H9 (cell line): ENCODE measurements at regions not wholly inside any gene's neighbourhood (a gene's known extent, or its start where the extent isn't known, plus 50 kb on each side); places are given as distances from the start of the nearest gene placed in this dataset.

Experiments used
- DNase-seq: peaks from one replicate; pipeline ENCODE4 v3.0.0-alpha.2; 2017
- H2AFZ ChIP-seq: one replicate; pipeline ENCODE4 v1.6.1; 2013; ENCODE audit warnings: mild to moderate bottlenecking, low read length, control low read depth, moderate library complexity
- H2AK5ac ChIP-seq: 2 replicates; pipeline ENCODE4 v1.6.1; 2013; ENCODE audit warnings: low read length, control low read depth, mixed read lengths; ENCODE audit not compliant: insufficient read length
- H2BK120ac ChIP-seq: one replicate; pipeline ENCODE4 v1.6.1; 2013; ENCODE audit warnings: low read depth, mild to moderate bottlenecking, low read length, control low read depth, inconsistent platforms; ENCODE audit not compliant: poor library complexity, severe bottlenecking
- H2BK12ac ChIP-seq: 2 replicates; pipeline ENCODE4 v1.6.1; 2013; ENCODE audit warnings: low read length, control low read depth, mixed read lengths, low read depth; ENCODE audit not compliant: insufficient read length
- H2BK15ac ChIP-seq: 2 replicates; pipeline ENCODE4 v1.6.1; 2013; ENCODE audit warnings: low read depth, low read length, control low read depth
- H2BK20ac ChIP-seq: one replicate; pipeline ENCODE4 v1.6.1; 2013; ENCODE audit warnings: low read depth, mild to moderate bottlenecking, low read length, control low read depth, inconsistent platforms; ENCODE audit not compliant: poor library complexity, severe bottlenecking
- H2BK5ac ChIP-seq: 2 replicates; pipeline ENCODE4 v1.6.1; 2013; ENCODE audit warnings: low read length, control low read depth, mixed read lengths; ENCODE audit not compliant: insufficient read length
- H3K14ac ChIP-seq: 2 replicates; pipeline ENCODE4 v1.6.1; 2013; ENCODE audit warnings: low read length, control low read depth; ENCODE audit not compliant: insufficient read depth
- H3K18ac ChIP-seq: 2 replicates; pipeline ENCODE4 v1.6.1; 2013; ENCODE audit warnings: low read depth, mild to moderate bottlenecking, mixed read lengths, low read length, control low read depth; ENCODE audit not compliant: insufficient read length
- H3K23ac ChIP-seq: 2 replicates; pipeline ENCODE4 v1.6.1; 2013; ENCODE audit warnings: low read length, control low read depth, mixed read lengths, low read depth; ENCODE audit not compliant: insufficient read length
- H3K23me2 ChIP-seq: 2 replicates; pipeline ENCODE4 v1.6.1; 2013; ENCODE audit warnings: low read depth, mild to moderate bottlenecking, mixed read lengths, low read length, control low read depth; ENCODE audit not compliant: insufficient read length, poor library complexity, severe bottlenecking
- H3K27ac ChIP-seq: 2 replicates; pipeline ENCODE4 v1.5.1; 2013; ENCODE audit warnings: low read length, control low read depth, mixed read lengths, low read depth; ENCODE audit not compliant: insufficient read length
- H3K27me3 ChIP-seq: 2 replicates; pipeline ENCODE4 v1.6.1; 2013; ENCODE audit warnings: low read length, control low read depth, inconsistent platforms; ENCODE audit not compliant: insufficient read depth
- H3K4ac ChIP-seq: 2 replicates; pipeline ENCODE4 v1.6.1; 2013; ENCODE audit warnings: low read depth, mild to moderate bottlenecking, control low read depth, inconsistent platforms, low read length, moderate library complexity
- H3K4me1 ChIP-seq: 2 replicates; pipeline ENCODE4 v1.6.1; 2013; ENCODE audit warnings: low read length, control low read depth, inconsistent platforms; ENCODE audit not compliant: insufficient read depth
- H3K4me2 ChIP-seq: 2 replicates; pipeline ENCODE4 v1.6.1; 2013; ENCODE audit warnings: low read length, control low read depth, mixed read lengths; ENCODE audit not compliant: insufficient read length, insufficient read depth
- H3K56ac ChIP-seq: 2 replicates; pipeline ENCODE4 v1.6.1; 2013; ENCODE audit warnings: low read depth, mild to moderate bottlenecking, mixed read lengths, low read length, control low read depth; ENCODE audit not compliant: insufficient read length
- H3K79me1 ChIP-seq: 2 replicates; pipeline ENCODE4 v1.6.1; 2013; ENCODE audit warnings: low read depth, mild to moderate bottlenecking, moderate library complexity, low read length, control low read depth, inconsistent platforms; ENCODE audit not compliant: insufficient read depth, poor library complexity, severe bottlenecking
- H3K79me2 ChIP-seq: 2 replicates; pipeline ENCODE4 v1.6.1; 2013; ENCODE audit warnings: low read length, control low read depth, inconsistent platforms; ENCODE audit not compliant: insufficient read depth
- H3K9ac ChIP-seq: 2 replicates; pipeline ENCODE4 v1.6.1; 2013; ENCODE audit warnings: low read length, control low read depth, mixed read lengths; ENCODE audit not compliant: insufficient read length; ENCODE audit errors: extremely low read depth
- H3K9me3 ChIP-seq: one replicate; pipeline ENCODE4 v1.6.1; 2013; ENCODE audit warnings: low read depth, low read length, inconsistent platforms; ENCODE audit not compliant: control insufficient read depth
- H3T11ph ChIP-seq: one replicate; pipeline ENCODE4 v1.6.1; 2013; ENCODE audit warnings: mild to moderate bottlenecking, low read length, control low read depth, inconsistent platforms
- H4K20me1 ChIP-seq: one replicate; pipeline ENCODE4 v1.6.1; 2013; ENCODE audit not compliant: control insufficient read depth, insufficient read length, insufficient read depth
- H4K5ac ChIP-seq: 2 replicates; pipeline ENCODE4 v1.6.1; 2013; ENCODE audit warnings: low read depth, mild to moderate bottlenecking, mixed read lengths, low read length, control low read depth; ENCODE audit not compliant: insufficient read length
- H4K8ac ChIP-seq: replicated peaks from 2 replicates; pipeline ENCODE4 v1.6.1; 2013; ENCODE audit warnings: low read length, control low read depth, mixed read lengths, low read depth; ENCODE audit not compliant: insufficient read length
- H4K91ac ChIP-seq: 2 replicates; pipeline ENCODE4 v1.6.1; 2013; ENCODE audit warnings: low read depth, mild to moderate bottlenecking, moderate library complexity, mixed read lengths, low read length, control low read depth; ENCODE audit not compliant: insufficient read length
- H3K27ac Mint-ChIP-seq, 3 experiments: 2 replicates in 2 of 3; 3 replicates in 1 of 3; pipeline ENCODE4 v1.8.0; 2020 to 2021; ENCODE audit warnings: mixed read lengths in 3 of 3, mild to moderate bottlenecking in 1 of 3, moderate library complexity in 1 of 3
- H3K27me3 Mint-ChIP-seq: 2 replicates; pipeline ENCODE4 v1.8.0; 2021; ENCODE audit warnings: low read depth, mild to moderate bottlenecking, moderate library complexity, mixed read lengths
- H3K36me3 Mint-ChIP-seq, 3 experiments: 2 replicates in 2 of 3; 3 replicates in 1 of 3; pipeline ENCODE4 v1.8.0; 2020 to 2021; ENCODE audit warnings: low read depth in 3 of 3, mixed read lengths in 3 of 3; ENCODE audit not compliant: insufficient read depth in 1 of 3
- H3K4me1 Mint-ChIP-seq, 2 experiments: 2 replicates each; pipeline ENCODE4 v1.8.0; 2020; ENCODE audit warnings: mixed read lengths in 2 of 2
- H3K4me3 Mint-ChIP-seq, 2 experiments: 2 replicates in 1 of 2; 3 replicates in 1 of 2; pipeline ENCODE4 v1.8.0; 2020 to 2021; ENCODE audit warnings: mild to moderate bottlenecking in 2 of 2, mixed read lengths in 2 of 2, moderate library complexity in 1 of 2
- H3K9me3 Mint-ChIP-seq, 2 experiments: 2 replicates in 1 of 2; 3 replicates in 1 of 2; pipeline ENCODE4 v1.8.0; 2020; ENCODE audit warnings: mild to moderate bottlenecking in 2 of 2, mixed read lengths in 2 of 2, moderate library complexity in 1 of 2
- CTCF ChIP-seq: fragments of 200-600 bp; sonication (generic); conservative IDR thresholded peaks from 3 replicates; pipeline ENCODE4 v1.8.0; 2021; ENCODE audit warnings: antibody characterized with exemption, mild to moderate bottlenecking
- WGBS: extraction: QIAGEN DNeasy Blood & Tissue Kit; methylation state at CpG from one replicate; pipeline ENCODE4 v1.1.7; 2013; ENCODE audit warnings: missing lambda C conversion rate, low lambda C conversion rate, mixed read lengths; ENCODE audit not compliant: insufficient read length; ENCODE audit errors: extremely low coverage; 5-methylcytosine and 5-hydroxymethylcytosine counted together

- H3K4me1 ChIP-seq = peaks cover 8% of the 10 kb centered on the region; the same call in 1 of the 2 replicates
- no peak overlapping the region for H4K91ac ChIP-seq
- no peak overlapping the region for H2BK15ac ChIP-seq
- no peaks in the 10 kb centered on the region; a peak in 1 of 5 replicates for H3K9me3 Mint-ChIP-seq
- peaks cover 26 to 27% of the 10 kb centered on the region in 2 experiments for H3K4me1 Mint-ChIP-seq
- H3T11ph ChIP-seq = no peak overlapping the region
- H2AFZ ChIP-seq = no peak overlapping the region
- no peak for TF ChIP-seq CTCF
- H3K9ac ChIP-seq = no peak overlapping the region
- H3K27me3 ChIP-seq = no peaks in the 10 kb centered on the region
- WGBS = no CpG with 5 or more reads among the region's 8 CpGs
- H2BK20ac ChIP-seq = no peak overlapping the region
- H3K23me2 ChIP-seq = no peaks in the 10 kb centered on the region
- no peak overlapping the region for H3K18ac ChIP-seq
- no peak overlapping the region for H4K5ac ChIP-seq
- H2BK12ac ChIP-seq = no peak overlapping the region
- H3K4ac ChIP-seq = no peak overlapping the region
- H3K56ac ChIP-seq = no peak overlapping the region
- no peaks in the 10 kb centered on the region for H3K79me2 ChIP-seq
- no peak overlapping the region for H3K4me2 ChIP-seq
- no peak overlapping the region for H3K4me3 Mint-ChIP-seq
- H2BK120ac ChIP-seq = no peak overlapping the region
- H2BK5ac ChIP-seq = no peak overlapping the region
- H3K27ac Mint-ChIP-seq = no peak overlapping the region
- H3K14ac ChIP-seq = no peak overlapping the region
- H2AK5ac ChIP-seq = no peak overlapping the region
- H3K23ac ChIP-seq = no peak overlapping the region
- no peak for DNase-seq
- H4K20me1 ChIP-seq = no peaks in the 10 kb centered on the region
- H3K36me3 Mint-ChIP-seq = no peaks in the 10 kb centered on the region
- H4K8ac ChIP-seq = no peak overlapping the region
- no peaks in the 10 kb centered on the region for H3K27me3 Mint-ChIP-seq
- H3K27ac ChIP-seq = no peak overlapping the region
- H3K79me1 ChIP-seq = no peaks in the 10 kb centered on the region
- no peaks in the 10 kb centered on the region for H3K9me3 ChIP-seq
These were observed 154.1 kb upstream of the HS3ST3A1 start for GRCh38 chr17:13755851-13756250.
